BE2C (cell line): ENCODE measurements at regions not wholly inside any gene's neighbourhood (a gene's known extent, or its start where the extent isn't known, plus 50 kb on each side); places are given as distances from the start of the nearest gene placed in this dataset.
"Not testable (repeated sequence)": the region's sequence is repeated elsewhere in the genome, so short reads cannot be mapped to it uniquely, and the experiment has no call there.

Experiments
- DNase-seq: peaks from one replicate; pipeline ENCODE4 v3.0.0-alpha.2; 2020
- H3K27me3 ChIP-seq: fragments of 250-450 bp; sonication (Bioruptor Pico); 2 replicates; pipeline ENCODE4 v1.5.1; 2020; ENCODE audit warnings: mild to moderate bottlenecking
- H3K36me3 ChIP-seq: fragments of 250-450 bp; sonication (Bioruptor Pico); 2 replicates; pipeline ENCODE4 v1.5.1; 2020; ENCODE audit warnings: mild to moderate bottlenecking
- H3K4me1 ChIP-seq: fragments of 250-450 bp; sonication (Bioruptor Pico); 2 replicates; pipeline ENCODE4 v1.5.1; 2020
- H3K4me3 ChIP-seq: 2 replicates; pipeline ENCODE4 v1.5.1; 2011; ENCODE audit warnings: low read depth, low read length
- H3K9me3 ChIP-seq: fragments of 250-450 bp; sonication (Bioruptor Pico); 2 replicates; pipeline ENCODE4 v1.5.1; 2020
- TF ChIP-seq, protein P1 (sequence below): IDR thresholded peaks from 2 replicates; pipeline ENCODE4 v1.5.1; 2012; ENCODE audit warnings: mild to moderate bottlenecking, low read depth, low read length

DNA sequence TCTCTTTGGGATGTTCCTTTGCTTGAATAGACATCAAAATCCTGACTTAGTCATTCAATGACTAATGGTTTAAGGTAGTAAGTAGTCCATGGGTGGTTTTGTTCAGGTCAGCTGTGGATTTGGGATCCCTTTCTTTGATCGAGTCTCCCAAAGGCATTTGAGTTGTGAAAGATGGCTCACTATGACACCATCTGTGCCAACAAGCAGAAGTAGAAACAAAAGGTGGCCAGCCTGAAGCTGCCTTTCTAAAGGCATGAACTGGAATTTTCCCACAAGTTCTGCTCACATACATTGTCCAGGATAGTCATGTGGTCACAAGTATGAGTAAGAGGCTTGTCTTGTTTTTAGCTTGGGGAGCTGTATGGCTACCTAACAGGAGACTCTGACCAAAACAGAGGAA is 129.9 kb downstream of the CCNG2 start:
- Histone ChIP-seq H3K4me3 (no peak overlapping the region), H3K36me3 (no peaks in the 10 kb centered on the region), H3K4me1 (no peaks in the 10 kb centered on the region), H3K9me3 (no peaks in the 10 kb centered on the region), H3K27me3 (no peaks in the 10 kb centered on the region)
- no peak for DNase-seq
- TF ChIP-seq, protein P1, sequence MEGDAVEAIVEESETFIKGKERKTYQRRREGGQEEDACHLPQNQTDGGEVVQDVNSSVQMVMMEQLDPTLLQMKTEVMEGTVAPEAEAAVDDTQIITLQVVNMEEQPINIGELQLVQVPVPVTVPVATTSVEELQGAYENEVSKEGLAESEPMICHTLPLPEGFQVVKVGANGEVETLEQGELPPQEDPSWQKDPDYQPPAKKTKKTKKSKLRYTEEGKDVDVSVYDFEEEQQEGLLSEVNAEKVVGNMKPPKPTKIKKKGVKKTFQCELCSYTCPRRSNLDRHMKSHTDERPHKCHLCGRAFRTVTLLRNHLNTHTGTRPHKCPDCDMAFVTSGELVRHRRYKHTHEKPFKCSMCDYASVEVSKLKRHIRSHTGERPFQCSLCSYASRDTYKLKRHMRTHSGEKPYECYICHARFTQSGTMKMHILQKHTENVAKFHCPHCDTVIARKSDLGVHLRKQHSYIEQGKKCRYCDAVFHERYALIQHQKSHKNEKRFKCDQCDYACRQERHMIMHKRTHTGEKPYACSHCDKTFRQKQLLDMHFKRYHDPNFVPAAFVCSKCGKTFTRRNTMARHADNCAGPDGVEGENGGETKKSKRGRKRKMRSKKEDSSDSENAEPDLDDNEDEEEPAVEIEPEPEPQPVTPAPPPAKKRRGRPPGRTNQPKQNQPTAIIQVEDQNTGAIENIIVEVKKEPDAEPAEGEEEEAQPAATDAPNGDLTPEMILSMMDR: no peak

GRCh38 chr4:77293426-77293825 is 136.4 kb downstream of the CCNG2 start:
- Histone ChIP-seq H3K4me1 (no peaks in the 10 kb centered on the region), H3K4me3 (no peak overlapping the region), H3K27me3 (no peaks in the 10 kb centered on the region), H3K36me3 (no peaks in the 10 kb centered on the region), H3K9me3 (no peaks in the 10 kb centered on the region)
- DNase-seq: no peak
- TF ChIP-seq, protein P1: no peak

DNA sequence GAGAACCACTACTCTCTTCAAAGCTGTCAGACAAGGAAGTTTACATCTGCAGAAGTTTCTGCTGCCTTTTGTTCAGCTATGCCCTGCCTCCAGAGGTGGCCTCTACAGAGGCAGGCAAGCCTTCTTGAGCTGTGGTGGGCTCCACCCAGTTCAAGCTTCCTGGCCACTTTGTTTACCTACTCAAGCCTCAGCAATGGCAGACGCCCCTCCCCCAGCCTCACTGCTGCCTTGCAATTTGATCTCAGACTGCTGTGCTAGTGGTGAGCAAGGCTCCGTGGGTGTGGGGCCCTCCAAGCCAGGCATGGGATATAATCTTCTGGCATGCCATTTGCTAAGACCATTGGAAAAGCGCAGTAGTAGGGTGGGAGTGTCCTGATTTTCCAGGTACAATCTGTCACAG is 144.0 kb downstream of the CCNG2 start:
- H3K4me1 ChIP-seq, DNase-seq, H3K9me3 ChIP-seq, H3K4me3 ChIP-seq, H3K27me3 ChIP-seq, H3K36me3 ChIP-seq: not testable (repeated sequence)

GRCh38 chr4:77305766-77306165 is 148.8 kb downstream of the CCNG2 start:
- no peak for DNase-seq
- H3K9me3 ChIP-seq: no peaks in the 10 kb centered on the region

DNA sequence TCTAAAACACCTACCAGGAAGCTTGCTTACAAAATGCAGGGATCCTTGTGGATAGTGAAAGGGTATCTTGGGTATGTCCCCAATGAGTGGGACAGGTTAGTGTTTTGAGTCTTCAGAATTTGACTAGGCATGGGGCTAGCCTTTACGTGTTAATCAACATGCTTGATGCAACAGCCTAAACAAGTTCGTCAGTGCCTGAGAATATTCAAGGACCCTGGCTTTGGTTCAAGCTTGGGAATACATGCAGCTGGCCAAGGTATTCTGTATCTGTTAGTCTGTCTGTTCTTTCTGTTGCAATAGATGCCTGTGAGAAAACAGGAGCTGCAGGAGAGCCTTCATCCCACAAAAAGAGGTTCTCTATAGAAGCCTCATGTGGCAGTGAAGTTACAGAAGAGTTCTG is 149.5 kb downstream of the CCNG2 start:
- no peaks in the 10 kb centered on the region for H3K9me3 ChIP-seq
- no peak for DNase-seq
- H3K36me3 ChIP-seq: no peaks in the 10 kb centered on the region

More at GRCh38 chr4:77305766-77306165, 148.8 kb downstream of the CCNG2 start:
- Histone ChIP-seq H3K4me1 (no peaks in the 10 kb centered on the region), H3K27me3 (0 out of 2 replicates have a peak, but pooled peaks cover 3% of the 10 kb centered on the region), H3K4me3 (no peak overlapping the region), H3K36me3 (no peaks in the 10 kb centered on the region)
- TF ChIP-seq, protein P1: no peak

GRCh38 chr4:77308843-77309242 is 151.8 kb downstream of the CCNG2 start:
- Histone ChIP-seq H3K4me1 (no peaks in the 10 kb centered on the region), H3K27me3 (no peaks in the 10 kb centered on the region), H3K9me3 (no peaks in the 10 kb centered on the region), H3K4me3 (no peak overlapping the region), H3K36me3 (no peaks in the 10 kb centered on the region)
- DNase-seq: no peak
- TF ChIP-seq, protein P1: peak; percentile 49

More for the DNA sequence above, 149.5 kb downstream of the CCNG2 start:
- Histone ChIP-seq H3K4me3 (no peak overlapping the region), H3K27me3 (0 out of 2 replicates have a peak, but pooled peaks cover under 1% of the 10 kb centered on the region), H3K4me1 (no peaks in the 10 kb centered on the region)
- TF ChIP-seq, protein P1: no peak

DNA sequence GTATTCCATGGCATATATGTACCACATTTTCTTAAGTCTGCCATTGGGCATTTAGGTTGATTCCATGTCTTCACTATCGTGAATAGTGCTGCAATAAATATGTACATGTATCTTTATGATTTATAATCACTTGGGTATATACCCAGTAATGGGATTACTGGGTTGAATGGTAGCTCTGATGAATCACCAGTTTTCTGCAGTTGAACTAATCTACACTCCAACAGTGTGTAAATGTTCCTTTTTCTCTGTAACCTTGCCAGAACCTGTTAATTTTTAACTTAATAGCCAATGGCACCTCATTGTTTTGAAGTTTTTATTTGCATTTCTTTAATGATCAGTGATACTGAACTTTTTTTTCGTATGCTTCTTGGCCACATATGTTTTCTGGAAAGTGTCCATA is 152.5 kb downstream of the CCNG2 start:
- TF ChIP-seq, protein P1: no peak

More for the DNA sequence above, 152.5 kb downstream of the CCNG2 start:
- no peaks in the 10 kb centered on the region for H3K4me1 ChIP-seq
- no peak overlapping the region for H3K4me3 ChIP-seq
- no peaks in the 10 kb centered on the region for H3K27me3 ChIP-seq
- no peak for DNase-seq
- no peaks in the 10 kb centered on the region for H3K36me3 ChIP-seq
- H3K9me3 ChIP-seq: no peaks in the 10 kb centered on the region
